NCI-H1436 (cell line): ENCODE measurements at regions not wholly inside any gene's neighbourhood (a gene's known extent, or its start where the extent isn't known, plus 50 kb on each side); places are given as distances from the start of the nearest gene placed in this dataset.

Experiments
- DNase-seq: peaks from one replicate; lab custom pipeline; 2025; lab: John Stamatoyannopoulos, UW

GRCh38 chr17:77854759-77855745, 103.5 kb upstream of the TNRC6C start:
- DNase-seq = no peak

GRCh38 chr17:77856551-77857305, 101.8 kb upstream of the TNRC6C start:
- no peak for DNase-seq

DNA sequence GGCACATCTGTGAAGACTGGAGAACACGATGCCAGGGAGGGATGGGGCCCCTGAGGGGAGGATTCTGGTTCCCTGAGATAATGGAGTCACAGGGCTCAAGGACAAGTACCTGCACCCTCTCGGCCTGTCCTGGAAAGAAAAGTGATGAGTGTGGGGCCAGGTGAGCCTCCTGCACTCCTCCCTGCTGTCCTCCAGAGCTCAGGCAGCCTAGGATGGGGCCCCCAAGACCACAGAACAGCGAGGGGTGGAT, 101.3 kb upstream of the TNRC6C start:
- no peak for DNase-seq

DNA sequence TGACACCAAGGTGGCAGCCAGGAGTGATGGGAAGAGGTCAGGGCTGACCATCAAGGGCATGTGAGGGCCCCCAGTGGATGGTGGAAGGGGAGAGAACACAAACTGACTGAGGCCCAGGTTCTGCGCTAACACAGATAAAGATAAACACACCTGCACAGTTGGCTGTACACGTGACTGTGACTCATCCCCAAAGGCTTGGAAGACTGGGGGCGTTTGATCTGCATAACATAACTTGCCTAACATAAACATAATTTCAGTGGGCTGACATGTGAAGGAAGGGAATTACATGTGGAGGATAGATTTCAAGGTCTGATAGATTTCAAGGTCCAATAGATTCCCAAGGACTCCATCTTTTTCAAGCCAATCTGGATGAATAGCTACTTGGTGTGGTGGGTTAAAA, 100.9 kb upstream of the TNRC6C start:
- no peak for DNase-seq

DNA sequence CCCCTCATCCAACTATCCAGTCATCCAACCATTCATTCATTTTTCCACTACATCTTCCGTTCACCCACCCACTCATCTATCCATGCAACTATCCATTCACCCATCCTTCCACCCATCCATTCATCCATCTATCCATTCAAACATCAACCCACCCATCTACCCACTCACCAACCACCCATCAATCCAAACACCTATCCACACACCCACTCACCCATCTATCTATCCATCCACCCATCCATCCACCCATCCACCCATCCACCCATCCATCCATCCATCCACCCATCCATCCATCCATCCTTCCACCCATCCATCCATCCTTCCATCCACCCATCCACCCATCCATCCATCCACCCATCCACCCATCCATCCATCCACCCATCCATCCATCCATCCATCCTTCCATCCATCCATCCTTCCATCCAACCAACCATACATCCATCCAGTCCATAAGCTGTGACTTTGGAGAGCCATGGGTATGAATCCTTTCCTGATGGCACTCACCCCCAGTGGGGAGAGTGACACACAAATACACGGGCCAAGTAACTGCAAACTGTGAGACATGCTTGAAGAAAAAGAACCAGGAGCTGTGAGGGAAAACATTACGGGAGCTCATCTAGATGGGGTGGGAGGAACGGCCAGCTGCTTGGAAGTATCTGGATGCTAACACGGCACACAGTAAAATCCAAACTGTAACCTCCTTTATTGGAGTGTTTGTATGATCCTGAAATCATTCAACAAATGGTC, 100.0 kb upstream of the TNRC6C start:
- DNase-seq = no peak

GRCh38 chr17:77859035-77859810, 99.3 kb upstream of the TNRC6C start:
- no peak for DNase-seq

DNA sequence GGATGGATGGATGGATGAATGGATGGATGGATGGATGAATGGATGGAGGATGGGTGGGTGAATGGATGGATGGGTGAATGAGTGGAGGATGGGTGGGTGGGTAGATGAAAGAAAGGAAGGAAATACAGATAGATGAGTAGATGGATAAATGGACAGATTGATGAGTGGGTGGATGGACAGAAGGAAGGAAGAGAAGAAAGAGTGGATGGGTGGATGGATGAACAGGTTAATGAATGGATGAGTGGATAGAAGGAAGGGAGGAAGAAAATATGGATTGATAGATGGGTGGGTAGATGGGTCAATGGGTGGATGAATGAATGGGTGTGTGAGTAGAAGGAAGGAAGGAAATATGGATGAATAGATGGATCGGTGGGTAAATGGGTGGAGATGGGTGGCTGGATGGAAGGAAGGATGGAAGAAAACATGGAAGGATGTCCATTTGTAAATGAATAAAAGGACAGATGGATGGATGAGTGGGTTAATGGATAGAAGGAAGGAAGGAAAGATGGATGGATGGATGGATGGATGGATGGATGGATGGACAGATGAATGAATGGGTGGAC, 97.3 kb upstream of the TNRC6C start:
- no peak for DNase-seq

GRCh38 chr17:77861981-77862645, 96.4 kb upstream of the TNRC6C start:
- DNase-seq = no peak

DNA sequence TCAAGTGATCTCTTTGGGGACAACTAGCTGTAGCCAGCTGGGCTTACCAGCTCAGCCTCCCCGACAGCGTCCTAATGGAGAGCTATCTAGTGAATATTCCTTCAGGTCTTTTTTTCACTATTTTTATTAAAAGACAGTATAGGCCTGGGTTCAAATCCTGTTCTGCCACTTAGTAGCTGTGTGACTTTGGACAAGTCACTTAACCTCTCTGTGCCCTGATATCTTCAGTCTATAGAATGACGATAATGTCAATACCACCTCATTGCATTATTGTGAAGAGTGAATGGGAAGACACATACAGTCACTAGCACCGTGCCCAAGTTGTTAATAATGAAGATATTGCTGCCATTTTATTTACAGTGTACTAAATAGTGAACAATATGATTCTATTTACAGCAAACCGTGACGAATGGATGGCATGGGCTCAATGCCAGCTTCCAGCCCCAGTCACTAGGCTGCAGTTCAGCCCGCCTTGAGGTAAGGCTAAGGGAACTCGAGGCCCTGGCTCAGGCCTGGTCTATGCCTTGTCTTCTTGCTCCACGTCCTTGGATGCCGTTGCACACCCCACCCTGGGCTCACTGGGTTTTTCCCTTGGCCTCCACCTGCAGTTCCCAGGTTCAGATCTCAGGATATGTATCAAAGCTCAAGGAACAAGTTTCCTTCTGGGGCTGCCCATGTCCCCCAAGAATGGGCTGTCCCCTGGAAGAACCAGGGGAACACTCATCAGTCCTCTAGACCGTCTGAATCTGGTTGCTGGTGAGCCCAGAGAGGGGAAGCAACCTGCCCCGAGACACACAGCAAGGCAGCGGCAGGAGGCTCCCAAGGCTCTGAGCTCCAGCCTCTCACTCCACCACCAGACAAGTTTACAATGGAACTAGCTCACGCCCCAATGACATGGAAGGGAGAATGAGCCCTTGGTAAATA, 95.4 kb upstream of the TNRC6C start:
- DNase-seq = no peak

DNA sequence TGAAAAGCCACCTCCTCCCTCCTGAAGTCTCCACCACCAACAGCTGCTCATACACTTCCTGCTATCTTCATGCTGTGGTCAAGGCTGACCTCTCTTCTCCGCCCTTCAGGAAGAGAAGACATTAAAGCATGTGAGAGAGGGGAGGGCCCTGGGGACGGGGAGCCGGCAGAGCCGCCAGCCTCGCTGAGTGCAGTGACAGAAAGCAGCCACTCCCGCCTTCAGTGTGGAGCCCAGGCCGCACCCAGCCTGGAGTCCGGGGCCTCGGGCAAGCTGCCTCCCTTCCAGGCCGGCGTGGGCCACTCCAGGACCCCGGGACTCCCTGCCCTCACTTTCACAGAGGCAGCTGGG, 94.7 kb upstream of the TNRC6C start:
- DNase-seq = no peak

- DNase-seq = no peak
These were observed 94.0 kb upstream of the TNRC6C start for GRCh38 chr17:77864234-77865111.

- DNase-seq = peak; percentile 27
These were observed 93.3 kb upstream of the TNRC6C start for GRCh38 chr17:77865112-77865611.

DNA sequence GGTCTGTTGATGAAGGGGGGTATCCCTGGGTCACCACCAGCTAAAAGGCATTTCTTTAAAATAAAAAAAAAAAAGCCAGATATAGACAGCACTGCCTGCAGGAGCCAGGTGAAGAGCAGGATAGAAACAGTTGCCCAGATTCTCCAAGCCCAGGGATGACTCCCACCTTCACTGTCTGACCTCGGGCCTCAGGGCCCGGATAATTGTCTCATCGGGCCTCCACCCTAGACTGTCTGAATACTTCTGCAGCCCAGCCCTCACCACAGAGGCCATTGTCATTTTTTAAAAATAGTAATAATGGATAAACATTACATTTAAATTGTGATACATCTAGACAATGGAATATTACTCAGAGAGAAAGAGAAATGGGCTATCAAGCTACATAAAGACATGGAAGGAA, 92.8 kb upstream of the TNRC6C start:
- no peak for DNase-seq

DNA sequence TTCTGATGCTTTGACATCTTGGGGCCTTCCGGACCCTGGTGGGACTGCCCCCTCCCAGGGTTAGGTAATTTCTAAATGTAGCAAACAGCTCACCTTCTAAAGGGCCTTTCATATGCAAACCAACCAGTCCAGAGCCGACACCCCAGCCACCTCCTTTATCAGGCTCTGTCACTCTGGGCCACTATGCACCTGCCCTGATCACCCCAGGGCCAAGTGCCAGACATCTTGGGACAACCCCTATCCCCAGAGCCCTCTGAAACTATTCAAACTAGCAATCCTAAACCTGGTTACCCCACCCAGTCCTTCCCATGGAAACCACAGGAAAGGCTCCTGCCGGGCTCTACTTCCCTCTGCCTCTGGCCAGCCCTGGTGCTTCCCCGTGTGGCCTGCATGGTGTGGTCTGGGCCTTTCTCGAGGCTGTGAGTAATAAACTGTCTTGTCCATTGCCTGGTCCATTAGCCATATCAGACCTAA, 91.2 kb upstream of the TNRC6C start:
- no peak for DNase-seq

DNA sequence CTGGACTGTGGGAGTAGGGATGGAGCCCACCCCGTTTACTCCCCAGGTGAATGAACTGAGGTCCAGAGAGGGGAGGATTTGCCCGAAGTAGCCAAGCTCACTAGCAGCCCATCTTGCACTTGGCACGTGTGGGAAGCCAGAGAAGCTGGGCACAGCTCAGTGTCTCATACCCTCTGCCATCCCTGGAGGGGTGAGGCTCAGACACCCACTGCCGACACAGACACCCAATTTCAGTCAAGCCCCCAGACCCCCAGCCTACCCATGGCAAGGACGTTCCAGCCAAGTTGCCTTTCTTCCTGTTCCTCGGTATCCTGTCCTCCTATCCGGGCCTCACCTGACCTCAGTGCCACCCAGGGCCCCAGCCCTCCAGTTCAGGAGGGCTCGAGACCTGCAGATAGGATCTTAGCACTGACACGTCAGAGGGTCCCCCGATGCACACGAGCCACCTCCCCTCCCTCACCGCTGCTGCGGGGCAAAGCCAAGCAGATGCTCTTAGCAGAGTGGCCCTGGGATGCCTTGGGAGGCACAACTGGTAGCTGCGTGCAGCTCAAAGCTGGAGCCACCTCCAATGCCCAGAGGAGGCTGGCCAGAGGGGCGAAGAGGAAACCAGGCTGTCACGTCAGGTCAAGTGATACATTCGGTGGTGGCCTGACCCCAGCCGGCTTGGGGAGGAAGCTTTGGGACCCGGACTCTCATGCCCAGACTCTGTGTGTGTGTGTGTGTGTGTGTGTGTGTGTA, 90.4 kb upstream of the TNRC6C start:
- no peak for DNase-seq

DNA sequence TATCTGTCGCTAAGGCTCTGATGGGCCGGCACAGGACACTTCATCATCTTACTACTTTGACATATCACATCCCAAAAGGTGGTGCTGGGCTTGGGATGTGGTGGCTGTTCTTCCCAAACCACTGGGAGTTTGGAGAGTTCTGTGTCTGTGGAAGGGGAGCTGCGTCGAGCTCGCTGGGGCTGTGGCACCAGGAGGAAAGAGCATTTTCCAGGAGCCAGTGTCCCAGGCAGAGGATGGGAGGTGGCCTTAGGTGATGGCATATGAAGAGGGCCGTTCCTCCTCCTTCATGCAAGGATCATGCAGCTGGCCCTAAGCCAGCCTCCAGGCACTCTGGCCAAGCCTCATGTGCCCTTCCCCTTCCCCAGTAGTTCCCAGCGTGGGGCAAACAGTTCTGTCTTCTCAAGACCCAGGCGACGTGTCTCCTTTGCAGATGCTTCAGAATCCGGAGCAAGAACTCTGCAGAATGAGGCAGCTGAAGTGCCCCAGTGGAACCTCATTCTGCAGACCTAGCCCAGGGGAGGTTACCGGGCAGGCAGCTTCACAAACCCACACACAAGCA, 89.4 kb upstream of the TNRC6C start:
- no peak for DNase-seq

- no peak for DNase-seq
These were observed 88.8 kb upstream of the TNRC6C start for GRCh38 chr17:77869665-77870132.

DNA sequence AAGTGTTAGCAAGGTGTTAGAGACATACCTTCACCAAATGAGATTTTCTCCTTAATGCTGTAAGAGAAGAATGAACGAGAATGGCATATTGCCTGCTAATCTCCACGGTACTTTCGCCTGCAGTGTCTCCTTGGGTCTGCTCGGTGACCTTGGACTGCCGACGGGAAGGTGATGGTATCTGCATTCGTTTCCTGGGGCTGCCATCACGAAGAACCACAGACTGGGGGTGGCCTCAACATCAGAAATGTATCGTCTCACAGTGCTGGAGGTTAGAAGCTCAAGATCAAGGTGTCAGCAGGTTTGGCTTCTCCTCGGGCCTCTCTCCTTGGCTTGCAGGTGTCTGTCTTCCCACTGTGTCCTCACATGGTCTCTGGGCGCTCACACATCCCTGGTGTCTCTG, 86.3 kb upstream of the TNRC6C start:
- DNase-seq = no peak
